H1 (cell line): ENCODE measurements at regions not wholly inside any gene's neighbourhood (a gene's known extent, or its start where the extent isn't known, plus 50 kb on each side); places are given as distances from the start of the nearest gene placed in this dataset.

Experiments
- CTCF ChIA-PET: fragments of 300-600 bp; sonication (Branson Sonifier 250); formaldehyde crosslinking; loops from one replicate; lab custom pipeline; 2021; ENCODE audit not compliant: partially characterized antibody; lab: Charles Lee
- POLR2A ChIA-PET: fragments of 300-600 bp; sonication (Branson Sonifier 250); formaldehyde crosslinking; loops from one replicate; lab custom pipeline; 2021; ENCODE audit warnings: inconsistent platforms; ENCODE audit not compliant: partially characterized antibody; lab: Charles Lee
- DNase-seq, 2 experiments: peaks; one replicate each; pipeline versions ENCODE4 v3.0.0 to v3.0.0-alpha.2; 2010 to 2022; ENCODE audit warnings: low spot score in 2 of 2, low read depth in 1 of 2, mixed read lengths in 1 of 2
- FAIRE-seq: peaks from 2 replicates; lab custom pipeline; 2011; peaks lifted over from hg19 to GRCh38; lab: Jason Lieb, UNC
- H2AFZ ChIP-seq: 2 replicates; pipeline ENCODE4 v1.8.1; 2012; ENCODE audit warnings: low read length, inconsistent platforms
- H2AK5ac ChIP-seq: 2 replicates; pipeline ENCODE4 v1.6.1; 2013; ENCODE audit warnings: low read depth, low read length
- H2BK120ac ChIP-seq: replicated peaks from 2 replicates; pipeline ENCODE3; 2013; ENCODE audit warnings: low read depth, low read length, inconsistent platforms
- H2BK12ac ChIP-seq: 2 replicates; pipeline ENCODE4 v1.6.1; 2013; ENCODE audit warnings: low read depth, low read length
- H2BK15ac ChIP-seq: 2 replicates; pipeline ENCODE4 v1.6.1; 2013; ENCODE audit warnings: low read length
- H2BK20ac ChIP-seq: 2 replicates; pipeline ENCODE4 v1.6.1; 2013; ENCODE audit warnings: low read length
- H2BK5ac ChIP-seq: 2 replicates; pipeline ENCODE4 v1.6.1; 2013; ENCODE audit warnings: low read depth, low read length
- H3K14ac ChIP-seq: 2 replicates; pipeline ENCODE4 v1.6.1; 2013; ENCODE audit warnings: inconsistent platforms; ENCODE audit not compliant: insufficient read length
- H3K18ac ChIP-seq: 2 replicates; pipeline ENCODE4 v1.6.1; 2013; ENCODE audit warnings: low read length; ENCODE audit errors: extremely low read depth
- H3K23ac ChIP-seq: 2 replicates; pipeline ENCODE4 v1.6.1; 2013; ENCODE audit warnings: inconsistent platforms; ENCODE audit not compliant: insufficient read length
- H3K23me2 ChIP-seq: 2 replicates; pipeline ENCODE4 v1.6.1; 2013; ENCODE audit warnings: low read depth, low read length
- H3K27ac ChIP-seq: 2 replicates; pipeline ENCODE4 v1.6.1; 2011; ENCODE audit warnings: low read depth, low read length, inconsistent platforms
- H3K27me3 ChIP-seq, 4 experiments: replicated peaks in 1 of 4; 1 replicate in 1 of 4; 2 replicates in 3 of 4; pipeline versions ENCODE4 v1.6.1 to v1.8.1; 2011 to 2013; ENCODE audit warnings: low read length in 3 of 4, mild to moderate bottlenecking in 3 of 4, inconsistent platforms in 2 of 4, mixed read lengths in 2 of 4, moderate library complexity in 1 of 4; ENCODE audit not compliant: control insufficient read depth in 3 of 4, insufficient read depth in 3 of 4; ENCODE audit errors: extremely low read depth in 1 of 4
- H3K36me3 ChIP-seq, 4 experiments: 2 replicates each; pipeline versions ENCODE4 v1.6.1 to v1.8.1; 2011 to 2013; ENCODE audit warnings: mild to moderate bottlenecking in 4 of 4, low read length in 3 of 4, moderate library complexity in 2 of 4, control low read depth in 1 of 4, inconsistent platforms in 1 of 4; ENCODE audit not compliant: insufficient read depth in 4 of 4, control insufficient read depth in 2 of 4
- H3K4ac ChIP-seq: replicated peaks from 2 replicates; pipeline ENCODE3; 2013; ENCODE audit warnings: low read length, low read depth, mixed read lengths, inconsistent platforms; ENCODE audit not compliant: insufficient read length
- H3K4me1 ChIP-seq, 4 experiments: replicated peaks in 1 of 4; 1 replicate in 1 of 4; 2 replicates in 3 of 4; pipeline versions ENCODE4 v1.6.1 to v1.8.1; 2011 to 2013; ENCODE audit warnings: low read length in 3 of 4, inconsistent platforms in 2 of 4, mixed read lengths in 1 of 4; ENCODE audit not compliant: insufficient read depth in 4 of 4, control insufficient read depth in 3 of 4
- H3K4me2 ChIP-seq, 2 experiments: 2 replicates each; pipeline versions ENCODE4 v1.6.1 to v1.8.1; 2011 to 2013; ENCODE audit warnings: low read depth in 2 of 2, low read length in 2 of 2, control low read depth in 1 of 2, inconsistent platforms in 1 of 2, mild to moderate bottlenecking in 1 of 2; ENCODE audit not compliant: insufficient read depth in 1 of 2
- H3K4me3 ChIP-seq, 4 experiments: fragments of 200-600, 300-600 bp in 1 of 4; sonication (generic), shearing (Covaris generic), sonication (Bioruptor Twin) in 1 of 4; 2 replicates each; pipeline versions ENCODE4 v1.5.1 to v1.8.1; 2011 to 2016; ENCODE audit warnings: low read length in 4 of 4, low read depth in 3 of 4, control low read depth in 2 of 4, inconsistent platforms in 2 of 4, mild to moderate bottlenecking in 2 of 4, mixed read lengths in 1 of 4, moderate library complexity in 1 of 4; ENCODE audit not compliant: insufficient read depth in 2 of 4; ENCODE audit errors: extremely low read depth in 1 of 4
- H3K56ac ChIP-seq: replicated peaks from 2 replicates; pipeline ENCODE3; 2013; ENCODE audit warnings: low read depth, mild to moderate bottlenecking, mixed read lengths, low read length, inconsistent platforms; ENCODE audit not compliant: insufficient read length
- H3K79me1 ChIP-seq: 2 replicates; pipeline ENCODE4 v1.6.1; 2013; ENCODE audit warnings: low read depth, low read length, control low read depth
- H3K79me2 ChIP-seq, 2 experiments: 2 replicates each; pipeline versions ENCODE4 v1.6.1 to v1.8.1; 2012 to 2013; ENCODE audit warnings: low read length in 2 of 2, mild to moderate bottlenecking in 2 of 2, inconsistent platforms in 1 of 2; ENCODE audit not compliant: insufficient read depth in 2 of 2, control insufficient read depth in 1 of 2
- H3K9ac ChIP-seq, 4 experiments: replicated peaks in 1 of 4; 1 replicate in 1 of 4; 2 replicates in 3 of 4; pipeline versions ENCODE4 v1.6.1 to v1.8.1; 2011 to 2013; ENCODE audit warnings: low read depth in 3 of 4, low read length in 3 of 4, control low read depth in 2 of 4, mild to moderate bottlenecking in 2 of 4, moderate library complexity in 2 of 4, inconsistent platforms in 1 of 4; ENCODE audit errors: extremely low read depth in 1 of 4
- H3K9me3 ChIP-seq, 2 experiments: 2 replicates each; pipeline versions ENCODE4 v1.6.1 to v1.8.1; 2012 to 2013; ENCODE audit warnings: mild to moderate bottlenecking in 2 of 2, moderate library complexity in 2 of 2, control low read depth in 1 of 2, inconsistent platforms in 1 of 2, low read depth in 1 of 2, low read length in 1 of 2, mixed read lengths in 1 of 2; ENCODE audit not compliant: insufficient read depth in 2 of 2
- H4K20me1 ChIP-seq, 2 experiments: replicated peaks in 1 of 2; 2 replicates each; pipeline versions ENCODE3 to v1.8.1; 2011 to 2013; ENCODE audit warnings: inconsistent platforms in 2 of 2, low read length in 2 of 2, mild to moderate bottlenecking in 1 of 2; ENCODE audit not compliant: insufficient read depth in 2 of 2, control insufficient read depth in 1 of 2
- H4K5ac ChIP-seq: 2 replicates; pipeline ENCODE4 v1.6.1; 2013; ENCODE audit warnings: low read length, low read depth, mixed read lengths, inconsistent platforms; ENCODE audit not compliant: insufficient read length
- H4K8ac ChIP-seq: 2 replicates; pipeline ENCODE4 v1.8.0; 2013; ENCODE audit warnings: mild to moderate bottlenecking, moderate library complexity, low read length, inconsistent platforms; ENCODE audit not compliant: insufficient read depth; ENCODE audit errors: extremely low read depth
- H4K91ac ChIP-seq: replicated peaks from 2 replicates; pipeline ENCODE3; 2013; ENCODE audit warnings: low read length, mixed read lengths, inconsistent platforms; ENCODE audit not compliant: insufficient read length
- CTCF ChIP-seq, 3 experiments: IDR thresholded peaks; 1 replicate in 2 of 3; 2 replicates in 1 of 3; pipeline versions ENCODE4 v1.5.1 to v1.6.1; 2011; ENCODE audit warnings: low read length in 3 of 3, mild to moderate bottlenecking in 3 of 3, inconsistent platforms in 2 of 3, low read depth in 1 of 3, moderate library complexity in 1 of 3; ENCODE audit not compliant: insufficient read depth in 1 of 3; ENCODE audit errors: control extremely low read depth in 1 of 3
- KDM4A ChIP-seq: IDR thresholded peaks from one replicate; pipeline ENCODE4 v1.7.1; 2012; ENCODE audit warnings: low read depth, mild to moderate bottlenecking, moderate library complexity, low read length, inconsistent platforms; ENCODE audit not compliant: severe bottlenecking
- POLR2A ChIP-seq, 2 experiments: IDR thresholded peaks; 1 replicate in 1 of 2; 2 replicates in 1 of 2; pipeline ENCODE4 v1.6.1; 2011; ENCODE audit warnings: low read depth in 2 of 2, low read length in 2 of 2, mild to moderate bottlenecking in 2 of 2; ENCODE audit errors: control extremely low read depth in 1 of 2
- RAD21 ChIP-seq, 2 experiments: IDR thresholded peaks in 1 of 2; conservative IDR thresholded peaks in 1 of 2; 2 replicates each; pipeline ENCODE4 v1.6.1; 2011; ENCODE audit warnings: low read depth in 2 of 2, low read length in 2 of 2, improper control_type of control experiment in 1 of 2, inconsistent platforms in 1 of 2, mild to moderate bottlenecking in 1 of 2, moderate library complexity in 1 of 2
- SP1 ChIP-seq: IDR thresholded peaks from 2 replicates; pipeline ENCODE4 v1.6.1; 2011; ENCODE audit warnings: low read depth, low read length
- TBP ChIP-seq: IDR thresholded peaks from 2 replicates; pipeline ENCODE4 v1.6.1; 2011; ENCODE audit warnings: low read depth, low read length, improper control_type of control experiment
- USF2 ChIP-seq: IDR thresholded peaks from 2 replicates; pipeline ENCODE4 v1.6.1; 2011; ENCODE audit warnings: low read length, improper control_type of control experiment
- ZNF274 ChIP-seq: IDR thresholded peaks from 2 replicates; pipeline ENCODE4 v1.7.0; 2012; ENCODE audit warnings: low read length, borderline replicate concordance; ENCODE audit errors: extremely low read depth
- WGBS, 2 experiments: shearing (Covaris generic) in 1 of 2; methylation state at CpG; one replicate each; pipeline versions ENCODE4 v1.1.6 to v1.1.7; 2013 to 2015; ENCODE audit warnings: low lambda C conversion rate in 2 of 2, mixed read lengths in 2 of 2, inconsistent platforms in 1 of 2, low coverage in 1 of 2, missing lambda C conversion rate in 1 of 2; ENCODE audit not compliant: insufficient replicate concordance in 2 of 2, insufficient coverage in 1 of 2, insufficient read length in 1 of 2; ENCODE audit errors: extremely low coverage in 1 of 2, missing lambda C conversion rate in 1 of 2; 5-methylcytosine and 5-hydroxymethylcytosine counted together

- Histone ChIP-seq H3K14ac (no peak overlapping the region), H4K20me1 (no peaks in the 10 kb centered on the region), H3K4ac (no peak overlapping the region), H2BK20ac (peak overlapping the region; percentile 67; the same call in 1 of the 2 replicates), H3K23me2 (no peaks in the 10 kb centered on the region; the same call in 1 of the 2 replicates), H2AFZ (no peak overlapping the region), H3K56ac (no peak overlapping the region), H2BK120ac (no peak overlapping the region), H2BK15ac (peak overlapping the region; percentile 24; the same call in 1 of the 2 replicates), H3K9me3 (no peaks in the 10 kb centered on the region), H3K27ac (no peak overlapping the region), H2BK12ac (peak overlapping the region; percentile 93; the same call in 1 of the 2 replicates), H3K4me3 (no peak overlapping the region), H3K9ac (no peak overlapping the region), H3K23ac (no peak overlapping the region), H3K4me2 (no peak overlapping the region), H4K5ac (no peak overlapping the region), H4K91ac (peak overlapping the region; percentile 89), H3K79me1 (no peaks in the 10 kb centered on the region; the same call in 1 of the 2 replicates), H3K4me1 (peaks cover 0 to 7% (median 3%) of the 10 kb centered on the region in 4 experiments; a peak in 3 of 7 replicates), H2AK5ac (peak overlapping the region; percentile 45; the same call in 1 of the 2 replicates), H4K8ac (no peak overlapping the region), H3K36me3 (no peaks in the 10 kb centered on the region), H3K79me2 (no peaks in the 10 kb centered on the region), H3K18ac (peak overlapping the region; percentile 61; the same call in 1 of the 2 replicates), H3K27me3 (no peaks in the 10 kb centered on the region; a peak in 1 of 7 replicates), H2BK5ac (peak overlapping the region; percentile 3; the same call in 1 of the 2 replicates)
- DNase-seq: no peak
- POLR2A ChIA-PET: no interaction called here
- no peak for FAIRE-seq
- CTCF ChIA-PET: interaction anchor here (0.7 to 2.9 kb wide), 12 partner anchors 8 to 149 kb away, joined by 3 to 13 read pairs (median 3); no protein-coding TSS in a partner anchor
- WGBS, 2 experiments: 87% methylated on average over 10 of the region's 10 CpGs; no CpG with 5 or more reads in 1 of the 2 experiments
- TF ChIP-seq POLR2A (IDR thresholded peaks at IDR 0.05; ENCODE audit: control extremely low read depth in 1 of 2, low read depth in 2 of 2, low read length in 2 of 2): no peak
- no peak for TF ChIP-seq USF2
- peak; percentile 44 to 65 for TF ChIP-seq RAD21 (IDR thresholded peaks at IDR 0.05 in 1 of 2, conservative IDR thresholded peaks at IDR 0.05 in 1 of 2; ENCODE audit: low read depth in 2 of 2, low read length in 2 of 2)
- no peak for TF ChIP-seq ZNF274
- no peak for TF ChIP-seq TBP
- TF ChIP-seq CTCF (IDR thresholded peaks at IDR 0.05; ENCODE audit: control extremely low read depth in 1 of 3, insufficient read depth in 1 of 3, low read depth in 1 of 3, low read length in 3 of 3): peak in 2 of 3 experiments; percentile 27 to 34; a peak in 2 of 4 replicates
- no peak for TF ChIP-seq SP1
- TF ChIP-seq KDM4A: no peak
Measured at GRCh38 chr6:14321992-14322772, 204.6 kb downstream of the CD83 start.
